ENCODE measurements at regions not wholly inside any gene's neighbourhood (a gene's known extent, or its start where the extent isn't known, plus 50 kb on each side); places are given as distances from the start of the nearest gene placed in this dataset.

GRCh38 chr4:41883988-41884734, 51.1 kb upstream of the TMEM33 start:
- FAIRE-seq, result no peak

DNA sequence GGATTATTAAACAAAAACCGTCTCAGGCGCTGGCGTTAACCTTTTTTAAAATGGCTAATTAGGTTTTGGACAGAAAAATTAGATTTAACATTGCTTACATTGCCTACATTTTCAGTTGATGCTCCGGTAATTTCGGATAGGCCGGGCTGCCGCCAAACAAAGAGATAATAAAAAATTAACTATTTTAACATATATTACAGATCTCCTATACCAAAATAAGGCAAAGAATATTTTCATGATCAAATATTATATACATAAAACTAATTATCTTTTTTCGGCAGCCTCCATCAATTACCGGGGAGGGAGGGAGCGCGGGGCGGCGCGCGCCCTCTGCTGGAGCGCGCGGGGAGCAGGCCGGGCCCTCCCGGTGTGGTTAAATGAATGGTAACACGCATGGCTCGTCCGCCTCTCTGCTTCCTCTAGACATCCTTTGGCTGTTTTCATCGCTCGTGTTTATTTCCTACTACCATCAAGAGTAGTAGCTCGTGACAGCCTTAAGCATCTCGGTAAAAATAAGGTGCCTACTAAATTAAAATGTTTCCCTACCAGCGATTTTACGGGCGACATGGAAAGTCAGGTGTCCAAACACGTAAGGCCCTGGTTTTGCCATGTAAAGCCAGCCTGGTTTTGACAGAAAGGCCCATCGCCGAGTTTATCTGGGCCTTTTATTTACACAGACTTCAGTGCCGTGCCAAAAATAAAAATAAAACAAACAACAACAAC, 52.4 kb upstream of the TMEM33 start:
- peak; percentile 92 for FAIRE-seq

- no peak for FAIRE-seq
Measured at GRCh38 chr4:41881981-41882624, 53.1 kb upstream of the TMEM33 start.

DNA sequence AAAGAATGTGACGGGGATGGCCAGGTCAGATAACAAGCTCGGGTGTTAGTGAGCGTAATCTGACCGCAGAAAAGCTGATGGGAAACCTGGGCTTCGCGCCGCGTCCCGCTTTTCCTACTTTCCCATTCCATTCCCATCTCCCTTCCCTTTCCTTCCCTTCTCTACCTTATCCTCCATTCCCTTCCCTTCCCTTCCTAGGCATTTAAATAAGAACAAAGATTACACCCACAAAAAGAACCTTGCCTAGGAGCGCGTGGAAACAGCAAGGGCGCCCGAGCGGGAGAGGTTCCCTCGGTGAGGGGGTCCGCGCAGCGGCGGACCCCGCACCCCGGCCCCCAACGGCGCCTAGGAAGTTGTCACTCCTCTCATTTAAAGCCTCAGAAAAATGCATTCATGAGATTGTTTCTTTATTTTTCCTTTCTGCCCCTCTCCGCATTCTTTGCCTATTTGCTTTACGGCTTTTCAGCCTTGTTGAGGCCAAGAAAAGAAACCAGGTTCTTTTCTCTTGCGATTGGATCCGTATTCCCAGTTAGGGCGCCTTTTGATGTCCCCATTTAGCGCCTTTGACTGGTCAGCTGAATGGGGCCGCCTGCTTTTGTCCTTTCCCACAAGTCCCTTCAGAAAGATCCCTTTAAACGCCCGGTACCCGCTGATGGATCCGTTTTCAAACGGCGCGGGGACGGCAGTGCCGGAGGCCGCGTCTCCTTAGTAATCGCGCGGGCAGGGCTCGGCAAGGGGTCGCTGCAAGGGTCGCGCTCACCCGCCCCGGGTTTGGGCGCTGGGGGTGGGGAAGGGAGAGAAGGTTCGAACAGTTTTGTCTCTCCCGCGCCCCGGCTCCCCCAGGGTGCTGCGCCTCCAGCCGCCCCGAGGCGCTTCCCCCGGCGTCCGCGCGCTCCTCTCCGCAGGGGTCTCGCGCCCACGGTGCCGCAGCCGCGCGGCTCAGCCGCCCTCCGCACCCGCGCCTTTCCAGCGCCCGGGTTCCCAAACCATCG, 54.1 kb upstream of the TMEM33 start:
- no peak for FAIRE-seq

GRCh38 chr4:41880022-41880837, 55.0 kb upstream of the TMEM33 start:
- no peak for FAIRE-seq

- no peak for FAIRE-seq
Measured at GRCh38 chr4:41879552-41879951, 55.7 kb upstream of the TMEM33 start.

DNA sequence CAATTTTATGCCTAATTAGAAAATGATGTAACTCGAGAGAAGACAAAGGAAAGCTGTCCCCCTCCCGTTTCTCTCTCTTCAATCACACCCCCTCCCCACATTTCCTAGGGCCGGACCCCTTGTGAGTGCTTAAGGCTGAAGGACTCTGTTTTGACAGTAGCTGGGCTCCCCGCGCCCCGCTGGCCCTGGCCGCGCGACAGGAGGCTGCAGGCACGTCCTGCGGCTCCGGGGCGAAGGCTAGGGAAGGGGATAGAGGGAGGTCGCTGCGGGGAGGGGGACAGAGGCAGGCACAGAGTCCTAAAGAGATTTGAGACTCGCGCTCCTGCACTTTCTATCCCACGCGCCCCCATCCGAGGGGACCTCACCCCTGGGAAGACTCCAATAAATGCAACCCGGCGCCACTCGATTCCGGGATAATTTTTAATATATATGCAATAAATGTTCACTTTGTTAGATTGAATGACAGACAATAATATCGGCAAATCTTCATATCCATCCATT, 56.2 kb upstream of the TMEM33 start:
- FAIRE-seq, result no peak

- FAIRE-seq, result no peak
Measured at GRCh38 chr4:41878170-41878969, 56.9 kb upstream of the TMEM33 start.

DNA sequence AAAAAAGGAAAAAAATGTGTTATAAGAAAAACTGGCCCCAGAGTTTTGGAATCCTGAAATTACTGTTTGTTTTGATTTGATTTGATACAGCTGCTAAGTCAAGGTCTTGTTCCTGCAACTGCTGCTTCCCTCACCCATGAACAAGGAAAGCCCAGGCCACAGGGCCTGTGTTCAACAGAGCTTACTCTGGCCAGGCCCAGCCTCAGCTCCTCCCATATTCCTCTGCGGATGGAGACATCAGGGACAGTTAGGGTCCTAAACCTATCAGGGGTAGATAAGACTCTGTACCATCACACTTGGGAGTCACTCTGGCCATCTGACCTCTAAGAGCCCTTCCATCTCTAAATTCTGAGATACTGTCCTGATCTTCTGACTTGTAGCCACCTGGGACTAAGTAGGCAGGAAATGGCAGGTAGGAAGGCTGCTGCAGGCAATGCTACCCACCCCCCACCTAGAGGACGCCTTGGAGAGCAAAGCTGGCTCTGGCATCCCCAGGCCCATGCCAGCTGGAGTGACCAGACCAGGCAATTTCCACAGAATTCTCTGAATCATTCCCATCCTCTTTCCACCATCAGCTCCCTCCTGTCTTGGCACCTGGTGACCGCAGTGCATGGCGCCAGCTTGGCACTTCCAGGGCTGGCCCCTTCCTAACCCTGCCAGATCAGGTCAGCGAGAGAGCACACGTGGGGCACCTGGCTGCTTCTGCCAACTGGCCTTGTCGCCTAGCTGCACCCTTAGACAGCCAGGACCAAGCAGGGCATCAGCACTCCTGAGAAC, 58.0 kb upstream of the TMEM33 start:
- no peak for FAIRE-seq

GRCh38 chr4:41874873-41875272, 60.4 kb upstream of the TMEM33 start:
- no peak for FAIRE-seq

- FAIRE-seq, result no peak
Measured at GRCh38 chr4:41874398-41874797, 60.8 kb upstream of the TMEM33 start.

GRCh38 chr4:41873380-41874295, 61.6 kb upstream of the TMEM33 start:
- FAIRE-seq, result no peak

DNA sequence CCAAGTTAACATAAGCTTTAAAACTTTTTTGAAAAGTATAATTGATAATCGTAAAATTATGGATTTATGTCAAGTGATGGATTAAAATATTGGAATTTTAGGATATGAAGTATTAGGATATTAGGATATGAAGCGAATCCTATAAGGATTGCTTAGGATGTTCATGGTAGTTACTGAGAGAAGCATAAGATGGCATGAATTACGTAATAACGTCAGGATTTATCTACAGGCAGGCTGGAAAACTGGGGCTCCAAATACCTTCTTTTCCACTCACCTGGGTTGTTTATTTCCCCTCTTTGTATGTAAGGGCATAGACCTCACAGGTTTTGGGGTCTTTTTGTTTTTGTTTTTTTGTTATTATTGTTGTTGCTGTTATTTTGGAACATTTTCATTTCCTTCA, 65.2 kb upstream of the TMEM33 start:
- FAIRE-seq, result no peak

DNA sequence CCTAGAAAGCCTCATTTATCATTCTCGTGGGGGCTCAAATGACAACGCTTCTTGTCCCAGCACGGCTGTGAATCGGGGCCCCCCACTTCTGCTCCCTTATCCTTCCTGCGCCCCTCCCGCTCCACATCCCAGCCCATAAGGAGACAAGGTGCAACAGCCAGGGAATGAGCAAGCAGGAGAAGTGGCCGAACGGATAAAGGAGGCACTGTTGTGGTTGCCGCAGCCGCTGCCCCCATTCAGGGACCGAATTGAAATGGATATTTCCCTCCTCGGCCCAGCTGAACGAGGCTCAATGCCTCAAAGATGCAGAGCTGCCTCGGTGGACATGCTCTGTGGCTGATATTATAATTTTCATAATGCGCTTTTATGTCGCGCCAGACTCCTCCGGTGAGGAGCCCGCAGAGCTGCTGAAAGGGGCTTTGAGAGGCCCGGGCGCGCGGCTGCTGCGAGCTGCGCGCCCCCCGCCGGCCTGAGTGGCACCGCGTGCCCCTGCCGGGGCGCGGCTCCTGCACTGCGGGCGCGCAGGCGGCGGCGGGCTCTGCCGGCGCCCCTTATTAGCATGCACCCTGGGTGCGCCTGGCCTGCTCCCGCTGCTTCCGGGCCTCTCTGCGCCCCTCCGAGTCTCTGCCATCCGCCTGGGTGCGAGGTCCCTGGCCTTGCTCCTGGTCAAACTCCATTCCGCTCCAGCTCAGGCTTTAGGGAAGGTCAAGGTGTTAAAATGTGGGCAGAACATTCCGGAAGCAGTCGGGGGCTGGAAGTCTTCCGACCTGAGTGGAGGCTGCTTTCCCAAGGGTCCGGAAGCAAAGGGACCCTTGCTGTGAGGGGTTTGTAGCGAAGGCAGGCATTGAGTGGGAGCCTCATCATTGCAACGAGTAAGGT, 68.2 kb upstream of the TMEM33 start:
- FAIRE-seq, result no peak

GRCh38 chr4:41865981-41866798, 69.0 kb upstream of the TMEM33 start:
- FAIRE-seq, result no peak

- no peak for FAIRE-seq
Measured at GRCh38 chr4:41865306-41865980, 69.8 kb upstream of the TMEM33 start.
